Kidney capillary endothelial cell (primary cell): ENCODE measurements at regions not wholly inside any gene's neighbourhood (a gene's known extent, or its start where the extent isn't known, plus 50 kb on each side); places are given as distances from the start of the nearest gene placed in this dataset.

Experiments
- DNase-seq: peaks from one replicate; pipeline ENCODE4 v3.0.0-alpha.2; 2018; ENCODE audit warnings: low spot score

- DNase-seq: no peak
Measured at GRCh38 chr10:43735907-43736306, 87.2 kb upstream of the ZNF32 start.

GRCh38 chr10:43734716-43735115 lies 86.0 kb upstream of the ZNF32 start:
- no peak for DNase-seq

DNA sequence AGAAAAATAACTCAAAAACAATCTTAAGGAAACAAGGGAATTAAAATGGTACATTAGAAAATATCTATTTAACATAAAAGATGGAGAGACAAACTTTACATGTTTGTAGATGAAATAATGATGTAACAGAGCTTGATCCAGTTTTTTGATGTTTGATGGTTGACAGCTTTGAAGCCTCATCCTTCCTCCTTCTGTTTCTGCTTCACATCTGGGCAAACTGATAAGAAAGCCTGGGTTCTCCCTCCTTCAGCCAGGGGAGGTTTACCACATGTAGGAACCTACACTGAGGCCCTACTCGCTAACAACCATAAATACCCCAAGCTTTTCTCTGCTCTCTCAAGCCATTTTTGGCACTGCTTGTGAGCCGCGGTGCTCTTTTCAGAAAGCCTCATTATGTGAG lies 82.8 kb upstream of the ZNF32 start:
- no peak for DNase-seq

GRCh38 chr10:43728425-43728824 lies 79.7 kb upstream of the ZNF32 start:
- no peak for DNase-seq

DNA sequence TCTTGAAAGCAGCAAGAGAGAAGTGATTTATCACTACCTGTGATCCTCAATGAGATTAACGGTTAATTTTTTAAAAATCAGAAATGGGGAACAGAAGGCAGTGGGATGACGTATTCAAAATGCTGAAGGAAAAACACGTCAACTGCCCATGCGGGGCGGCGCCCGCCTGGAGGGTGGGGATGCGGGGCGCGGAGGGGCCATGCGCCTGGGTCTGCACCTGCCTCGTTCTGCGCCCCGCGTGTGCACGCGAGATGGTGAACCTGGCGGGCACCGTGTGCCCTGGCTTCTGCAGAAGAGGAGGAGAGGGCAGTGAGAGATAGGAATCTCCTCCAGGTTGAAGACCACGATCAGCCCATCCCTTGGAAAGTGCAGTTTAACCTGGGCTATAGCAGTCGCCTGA lies 79.3 kb upstream of the ZNF32 start:
- DNase-seq: no peak

DNA sequence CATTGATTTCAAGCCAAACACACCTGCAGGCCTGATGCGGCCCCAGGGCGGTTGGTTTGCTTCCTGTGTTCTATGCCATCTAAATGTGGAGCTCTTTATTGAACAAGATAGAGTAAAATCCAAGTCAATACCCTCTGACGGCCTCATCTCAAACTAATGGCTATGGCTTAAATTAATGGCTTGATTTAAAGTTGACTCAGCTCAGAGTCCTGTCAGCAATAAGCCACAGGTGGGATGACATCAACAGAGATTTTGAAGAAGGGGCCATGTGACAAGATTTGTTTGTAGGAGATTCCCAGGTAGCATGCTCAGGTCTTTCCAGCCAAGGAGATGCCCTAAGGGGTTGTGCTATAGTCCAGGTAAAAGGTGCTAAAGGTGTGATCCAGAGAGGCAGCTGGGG lies 66.7 kb upstream of the ZNF32 start:
- no peak for DNase-seq

DNA sequence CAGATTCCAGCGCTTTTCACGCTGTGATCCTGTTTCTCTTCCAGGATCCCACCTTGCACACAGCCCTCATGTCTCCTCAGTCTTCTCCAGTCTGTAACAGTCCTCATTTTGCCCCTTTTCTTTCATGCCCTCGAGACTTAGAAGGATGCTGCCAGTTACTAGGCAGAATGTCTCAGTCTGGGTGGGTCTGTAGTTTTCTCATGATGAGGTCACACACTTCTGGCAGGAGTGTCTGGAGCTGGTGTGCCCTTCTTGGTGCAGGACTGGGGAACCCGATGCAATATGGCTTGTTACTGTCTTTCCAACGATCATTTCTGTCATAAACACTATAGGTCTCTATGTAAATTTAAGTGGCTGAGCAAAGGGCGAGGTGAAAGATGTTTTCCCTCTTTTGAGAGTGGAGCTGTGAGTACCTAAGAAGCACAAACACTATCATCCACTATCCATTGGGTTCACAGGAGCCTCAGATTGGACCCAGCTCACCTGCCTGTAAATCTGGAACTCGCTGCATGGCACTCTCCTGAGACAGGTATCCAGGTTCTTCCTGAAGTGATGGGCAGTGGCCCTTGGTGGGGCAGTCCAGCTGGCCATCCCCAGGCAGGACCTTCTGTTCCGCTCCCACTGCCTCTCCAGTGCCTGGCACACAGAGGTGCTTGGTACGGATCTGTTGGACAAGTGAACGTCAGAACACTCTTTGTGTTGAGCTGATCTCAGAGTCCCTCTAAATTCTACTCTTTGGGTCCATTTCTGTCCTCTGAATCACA lies 64.3 kb upstream of the ZNF32 start:
- no peak for DNase-seq

DNA sequence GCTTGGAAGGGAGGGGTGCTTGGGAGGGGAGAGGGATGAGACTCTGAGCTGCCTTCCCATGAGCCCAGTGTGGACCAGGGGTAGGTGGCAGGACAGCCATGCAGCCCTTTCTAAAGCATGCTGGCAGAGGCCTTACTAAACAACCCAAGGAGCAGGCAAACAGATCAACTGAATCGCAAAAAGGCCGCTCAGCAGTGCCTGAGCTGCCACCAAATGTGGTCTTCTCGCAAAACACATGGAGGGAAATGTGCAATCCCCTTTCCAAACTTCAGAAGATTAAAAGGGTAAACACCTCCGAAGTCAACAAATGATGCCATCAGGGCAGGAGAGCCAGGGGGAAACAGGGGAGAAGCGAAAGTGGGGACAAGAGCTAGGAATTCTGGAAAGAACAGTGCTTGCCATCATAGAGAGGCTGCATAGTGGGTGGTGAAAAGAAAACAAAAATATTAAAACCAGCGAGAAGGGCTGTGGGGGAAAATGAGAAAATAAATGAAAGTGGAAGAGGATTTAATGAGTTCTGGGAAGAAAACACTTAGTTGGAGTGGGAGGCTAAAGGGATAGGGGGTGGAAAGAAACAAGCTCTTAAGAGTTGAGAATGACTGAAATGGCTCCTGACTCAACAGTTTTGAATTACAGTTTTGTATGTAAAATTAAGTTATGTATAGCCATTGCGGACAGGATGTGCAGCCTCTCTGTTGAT lies 62.2 kb upstream of the ZNF32 start:
- DNase-seq: no peak

- DNase-seq: no peak
Measured at GRCh38 chr10:43708262-43708661, 59.6 kb upstream of the ZNF32 start.

DNA sequence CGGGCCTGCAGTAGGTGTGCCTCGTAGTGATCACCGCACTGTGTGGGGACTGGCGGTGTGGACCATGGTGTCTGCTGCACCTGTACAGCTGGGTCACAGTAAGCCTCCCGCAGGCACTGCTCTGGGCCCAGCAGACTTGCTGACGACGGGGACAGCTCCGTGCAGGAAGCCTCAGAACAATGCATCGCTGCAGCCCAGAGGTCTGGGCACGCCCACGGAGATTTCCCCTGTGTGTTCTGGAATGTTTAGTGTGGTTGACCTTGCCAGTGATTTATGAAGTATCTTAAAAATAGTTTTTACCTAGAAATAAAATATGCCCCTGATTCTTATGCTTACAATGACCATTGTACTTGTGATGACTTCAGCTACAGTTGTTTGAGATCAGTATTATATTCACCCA lies 59.1 kb upstream of the ZNF32 start:
- DNase-seq: peak; percentile 96

DNA sequence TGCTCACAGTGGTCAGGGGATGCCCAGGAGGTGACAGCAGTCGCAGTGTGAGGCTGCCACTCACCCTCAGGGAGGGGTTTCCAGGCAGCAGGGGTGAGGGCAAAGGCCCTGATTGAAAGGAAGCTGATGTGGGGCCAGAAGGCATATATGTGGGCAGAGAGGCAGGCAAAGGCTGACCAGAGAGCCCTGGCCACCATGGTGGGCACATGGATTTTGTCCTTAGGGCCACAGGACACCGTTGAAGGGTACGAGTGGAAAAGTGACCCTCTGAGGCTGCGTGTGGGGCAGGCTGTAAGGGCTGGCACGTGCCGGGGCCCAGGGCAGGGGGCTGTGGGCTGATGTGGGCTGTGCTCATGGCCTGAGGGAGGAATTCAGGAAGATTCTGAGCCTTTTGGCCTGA lies 57.5 kb upstream of the ZNF32 start:
- DNase-seq: no peak

DNA sequence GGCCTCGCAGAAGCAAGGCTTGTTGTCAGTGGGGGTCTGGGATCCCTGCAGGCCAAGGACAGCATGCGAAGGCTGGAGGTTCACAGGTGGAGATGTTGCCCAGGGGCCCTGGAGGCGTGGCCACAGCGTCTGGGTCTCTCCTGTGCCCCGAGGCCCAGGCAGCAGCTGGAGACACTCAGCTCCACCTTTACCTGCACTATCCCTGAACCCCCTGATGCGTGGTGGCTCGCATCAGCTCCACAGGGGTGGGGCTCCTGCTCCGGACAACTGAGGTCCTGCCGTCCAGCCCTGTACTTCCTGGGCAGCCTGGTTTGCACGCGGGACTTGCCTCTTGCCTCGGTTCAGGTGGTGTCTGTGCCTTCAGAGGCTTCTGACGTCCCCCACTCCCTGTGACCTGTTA lies 54.6 kb upstream of the ZNF32 start:
- no peak for DNase-seq

- no peak for DNase-seq
Measured at GRCh38 chr10:43702936-43703281, 54.2 kb upstream of the ZNF32 start.

DNA sequence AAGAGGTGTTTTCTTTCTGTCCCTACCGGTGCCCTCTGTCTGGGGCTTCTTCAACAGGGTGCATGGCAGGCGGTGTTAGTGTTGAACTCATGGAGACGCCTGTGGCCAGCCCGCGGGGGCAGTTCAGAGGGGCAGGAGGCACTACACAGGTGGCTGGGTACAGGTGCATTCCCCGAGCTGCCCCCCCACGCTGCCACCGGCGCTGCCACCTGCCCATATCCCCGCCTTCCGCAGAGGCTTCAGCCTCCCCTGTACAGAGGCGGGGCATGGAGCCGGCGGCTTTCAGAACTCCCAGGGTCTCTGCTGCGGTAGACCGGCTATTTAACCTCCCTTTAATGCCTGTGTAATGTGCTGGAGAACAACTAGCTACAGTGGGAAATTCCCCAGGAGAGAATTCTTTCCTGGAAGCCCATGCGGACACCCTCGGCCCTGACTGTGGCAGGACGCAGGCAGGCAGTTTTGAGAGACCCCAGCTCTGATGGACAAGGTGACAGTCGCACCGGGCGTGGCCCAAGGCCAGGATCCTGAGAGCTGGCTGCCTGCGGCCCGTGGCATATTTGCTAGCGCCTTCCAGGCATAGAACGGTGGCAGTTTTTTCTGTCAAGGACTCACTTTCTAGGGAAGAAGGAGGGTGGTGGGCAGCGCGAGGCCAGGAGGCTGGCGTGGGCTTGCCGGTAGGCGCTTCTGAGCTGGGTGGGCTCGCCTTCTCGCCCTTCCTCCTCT lies 53.7 kb upstream of the ZNF32 start:
- DNase-seq: no peak

DNA sequence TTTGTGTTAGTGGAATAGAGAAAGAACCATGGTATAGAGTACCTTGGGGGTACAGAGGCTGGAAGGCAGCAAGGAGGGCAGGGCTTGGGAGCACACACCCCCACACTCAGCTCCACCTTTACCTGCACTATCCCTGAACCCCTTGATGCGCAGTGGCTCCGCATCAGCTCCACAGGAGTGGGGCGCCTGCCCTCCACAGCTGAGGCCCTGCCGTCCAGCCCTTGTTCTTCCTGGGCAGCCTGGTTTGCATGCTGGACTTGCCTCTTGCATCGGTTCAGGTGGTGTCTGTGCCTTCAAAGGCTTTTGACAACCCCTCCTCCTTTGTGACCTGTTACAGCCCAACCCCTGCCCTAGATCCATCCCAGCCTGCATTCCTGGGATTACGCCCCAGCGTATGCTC lies 52.6 kb upstream of the ZNF32 start:
- no peak for DNase-seq

DNA sequence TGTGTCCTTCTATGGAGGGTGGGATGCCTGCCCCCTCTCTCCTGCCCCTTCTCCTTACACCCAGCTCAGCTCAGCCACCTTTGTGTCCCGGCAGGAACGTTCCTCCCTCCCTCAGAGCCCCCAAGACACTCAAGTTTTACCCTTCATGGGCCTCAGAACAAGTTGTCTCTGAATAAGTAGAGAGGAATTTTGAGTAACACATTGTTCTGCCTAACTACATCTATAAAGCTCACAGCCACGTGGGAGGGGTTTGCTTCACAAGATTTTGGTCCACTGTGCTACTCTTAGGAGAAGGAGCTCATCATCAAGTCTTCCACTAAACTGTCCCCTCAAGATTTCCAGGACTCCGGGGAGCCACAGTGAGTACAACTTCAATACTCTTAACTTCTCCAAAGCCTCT lies 51.6 kb upstream of the ZNF32 start:
- no peak for DNase-seq

GRCh38 chr10:43699516-43699915 lies 50.8 kb upstream of the ZNF32 start:
- no peak for DNase-seq
